ENCODE measurements at regions not wholly inside any gene's neighbourhood (a gene's known extent, or its start where the extent isn't known, plus 50 kb on each side); places are given as distances from the start of the nearest gene placed in this dataset.

DNA sequence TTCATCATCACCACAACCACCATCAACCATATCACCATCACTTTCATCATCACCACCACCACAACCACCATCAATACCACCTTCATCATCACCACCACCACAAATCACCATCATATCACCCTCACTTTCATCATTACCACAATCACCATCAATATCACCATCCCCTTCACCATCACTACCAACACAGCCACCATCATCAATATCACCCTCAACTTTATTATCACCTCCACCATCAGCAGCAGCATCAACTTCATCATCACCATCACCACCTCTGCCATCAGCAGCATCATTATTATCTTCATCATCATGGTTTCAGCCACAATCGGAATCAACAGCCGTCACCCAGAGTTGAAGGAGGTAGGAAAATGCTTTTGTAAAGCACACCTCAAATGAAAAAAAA lies 225.7 kb upstream of the SULF2 start:
- ChIA-PET POLR2A (ENCODE audit: low non-redundant PET) (no interaction called here), CTCF (no interaction called here)
- no peaks in the 10 kb centered on the region for H3K9me3 ChIP-seq (ENCODE audit: low read depth, low read length, poor library complexity, severe bottlenecking)
- TF ChIP-seq EZH2 (IDR thresholded peaks at IDR 0.05; ENCODE audit: borderline replicate concordance, low read depth, low read length, poor library complexity, severe bottlenecking) = no peak
- TF ChIP-seq, protein P1, sequence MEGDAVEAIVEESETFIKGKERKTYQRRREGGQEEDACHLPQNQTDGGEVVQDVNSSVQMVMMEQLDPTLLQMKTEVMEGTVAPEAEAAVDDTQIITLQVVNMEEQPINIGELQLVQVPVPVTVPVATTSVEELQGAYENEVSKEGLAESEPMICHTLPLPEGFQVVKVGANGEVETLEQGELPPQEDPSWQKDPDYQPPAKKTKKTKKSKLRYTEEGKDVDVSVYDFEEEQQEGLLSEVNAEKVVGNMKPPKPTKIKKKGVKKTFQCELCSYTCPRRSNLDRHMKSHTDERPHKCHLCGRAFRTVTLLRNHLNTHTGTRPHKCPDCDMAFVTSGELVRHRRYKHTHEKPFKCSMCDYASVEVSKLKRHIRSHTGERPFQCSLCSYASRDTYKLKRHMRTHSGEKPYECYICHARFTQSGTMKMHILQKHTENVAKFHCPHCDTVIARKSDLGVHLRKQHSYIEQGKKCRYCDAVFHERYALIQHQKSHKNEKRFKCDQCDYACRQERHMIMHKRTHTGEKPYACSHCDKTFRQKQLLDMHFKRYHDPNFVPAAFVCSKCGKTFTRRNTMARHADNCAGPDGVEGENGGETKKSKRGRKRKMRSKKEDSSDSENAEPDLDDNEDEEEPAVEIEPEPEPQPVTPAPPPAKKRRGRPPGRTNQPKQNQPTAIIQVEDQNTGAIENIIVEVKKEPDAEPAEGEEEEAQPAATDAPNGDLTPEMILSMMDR (conservative IDR thresholded peaks at IDR 0.05; ENCODE audit: low read depth, low read length) = no peak
- no peak overlapping the region for H3K27ac ChIP-seq (ENCODE audit: low read depth, low read length, poor library complexity, severe bottlenecking)
- peaks cover 2% of the 10 kb centered on the region for H3K27me3 ChIP-seq (replicated peaks; ENCODE audit: insufficient read depth, low read depth, low read length, poor library complexity)
- no peak for DNase-seq (ENCODE audit: low spot score)
- no peaks in the 10 kb centered on the region for H3K4me1 ChIP-seq (ENCODE audit: insufficient read depth, low read length, poor library complexity, severe bottlenecking)
- H3K36me3 ChIP-seq (ENCODE audit: insufficient read depth, low read length, poor library complexity, severe bottlenecking) = no peaks in the 10 kb centered on the region
- no peak overlapping the region for H3K4me3 ChIP-seq (ENCODE audit: low read depth, low read length, poor library complexity, severe bottlenecking)
- BruUV-seq (replicated peaks) = no TSS peak
- intact Hi-C loops (cut with micrococcal nuclease; ENCODE audit: unreplicated experiment) = no loop called here

DNA sequence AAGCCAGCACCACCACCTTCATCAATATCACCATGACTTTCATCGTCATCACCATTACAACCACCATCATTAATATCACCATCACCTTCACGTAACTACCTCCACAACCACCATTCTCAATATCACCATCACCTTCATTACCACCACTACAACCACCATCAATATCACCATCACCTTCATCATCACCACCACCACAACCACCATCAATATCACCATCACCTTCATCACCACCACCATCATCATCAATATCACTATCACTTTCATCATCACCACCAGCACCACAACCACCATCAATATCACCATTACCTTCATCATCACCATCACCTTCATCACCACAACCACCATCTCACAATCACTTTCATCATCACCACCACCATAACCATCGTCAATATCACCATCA lies 225.3 kb upstream of the SULF2 start:
- H3K4me1 ChIP-seq (ENCODE audit: insufficient read depth, low read length, poor library complexity, severe bottlenecking) = no peaks in the 10 kb centered on the region
- no peak overlapping the region for H3K27ac ChIP-seq (ENCODE audit: low read depth, low read length, poor library complexity, severe bottlenecking)
- TF ChIP-seq, protein P1 (conservative IDR thresholded peaks at IDR 0.05; ENCODE audit: low read depth, low read length) = no peak
- no peak for TF ChIP-seq EZH2 (IDR thresholded peaks at IDR 0.05; ENCODE audit: borderline replicate concordance, low read depth, low read length, poor library complexity, severe bottlenecking)
- no peaks in the 10 kb centered on the region for H3K9me3 ChIP-seq (ENCODE audit: low read depth, low read length, poor library complexity, severe bottlenecking)
- ChIA-PET POLR2A (ENCODE audit: low non-redundant PET) (no interaction called here), CTCF (no interaction called here)
- H3K27me3 ChIP-seq (replicated peaks; ENCODE audit: insufficient read depth, low read depth, low read length, poor library complexity) = peaks cover 2% of the 10 kb centered on the region
- no TSS peak for BruUV-seq (replicated peaks)
- H3K4me3 ChIP-seq (ENCODE audit: low read depth, low read length, poor library complexity, severe bottlenecking) = no peak overlapping the region
- H3K36me3 ChIP-seq (ENCODE audit: insufficient read depth, low read length, poor library complexity, severe bottlenecking) = no peaks in the 10 kb centered on the region
- no peak for DNase-seq (ENCODE audit: low spot score)
- intact Hi-C loops (cut with micrococcal nuclease; ENCODE audit: unreplicated experiment) = no loop called here

DNA sequence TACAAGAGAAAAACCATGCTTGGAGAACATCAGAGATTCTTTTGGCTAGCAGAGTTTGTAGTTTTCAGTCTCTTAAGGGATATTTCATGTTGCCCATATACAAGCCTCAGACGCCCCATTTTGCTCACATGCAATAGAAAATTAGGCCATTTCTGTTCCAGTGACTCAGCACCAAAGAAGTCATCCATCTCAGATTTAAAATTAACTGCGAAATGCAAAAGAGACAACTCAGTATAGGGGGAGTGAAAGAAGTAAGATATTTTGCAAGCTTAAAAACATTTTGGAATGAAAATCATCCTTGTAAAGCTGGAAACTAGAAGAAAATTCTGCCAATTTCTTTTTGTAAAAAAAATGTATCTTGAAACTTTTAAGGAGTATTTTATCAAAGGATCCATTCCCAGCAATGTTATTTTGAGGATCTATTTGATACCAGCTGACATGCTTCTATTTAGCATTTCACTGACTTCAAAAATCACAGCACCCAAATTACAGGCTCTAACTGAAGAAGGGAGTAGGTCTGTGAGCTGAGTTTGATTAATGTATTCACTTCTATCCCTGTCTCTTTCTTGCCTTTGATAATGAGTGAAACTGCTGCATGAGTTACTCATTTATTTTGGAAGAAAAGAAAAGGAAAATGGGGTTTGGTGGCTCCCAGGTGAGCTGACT lies 223.7 kb upstream of the SULF2 start:
- CTCF ChIA-PET = no interaction called here
- no TSS peak for BruUV-seq (replicated peaks)

More for the DNA sequence above, 223.7 kb upstream of the SULF2 start:
- POLR2A ChIA-PET (ENCODE audit: low non-redundant PET) = no interaction called here
- TF ChIP-seq, protein P1 (conservative IDR thresholded peaks at IDR 0.05; ENCODE audit: low read depth, low read length) = no peak
- no peak for TF ChIP-seq EZH2 (IDR thresholded peaks at IDR 0.05; ENCODE audit: borderline replicate concordance, low read depth, low read length, poor library complexity, severe bottlenecking)
- H3K9me3 ChIP-seq (ENCODE audit: low read depth, low read length, poor library complexity, severe bottlenecking) = no peaks in the 10 kb centered on the region
- intact Hi-C loops (cut with micrococcal nuclease; ENCODE audit: unreplicated experiment) = no loop called here
- H3K36me3 ChIP-seq (ENCODE audit: insufficient read depth, low read length, poor library complexity, severe bottlenecking) = no peaks in the 10 kb centered on the region
- no peaks in the 10 kb centered on the region for H3K4me1 ChIP-seq (ENCODE audit: insufficient read depth, low read length, poor library complexity, severe bottlenecking)
- DNase-seq (ENCODE audit: low spot score) = no peak
- no peak overlapping the region for H3K4me3 ChIP-seq (ENCODE audit: low read depth, low read length, poor library complexity, severe bottlenecking)
- no peak overlapping the region for H3K27ac ChIP-seq (ENCODE audit: low read depth, low read length, poor library complexity, severe bottlenecking)
- peaks cover 2% of the 10 kb centered on the region for H3K27me3 ChIP-seq (replicated peaks; ENCODE audit: insufficient read depth, low read depth, low read length, poor library complexity)

Measured in A673 (cell line).